ENCODE measurements at regions not wholly inside any gene's neighbourhood (a gene's known extent, or its start where the extent isn't known, plus 50 kb on each side); places are given as distances from the start of the nearest gene placed in this dataset.

DNA sequence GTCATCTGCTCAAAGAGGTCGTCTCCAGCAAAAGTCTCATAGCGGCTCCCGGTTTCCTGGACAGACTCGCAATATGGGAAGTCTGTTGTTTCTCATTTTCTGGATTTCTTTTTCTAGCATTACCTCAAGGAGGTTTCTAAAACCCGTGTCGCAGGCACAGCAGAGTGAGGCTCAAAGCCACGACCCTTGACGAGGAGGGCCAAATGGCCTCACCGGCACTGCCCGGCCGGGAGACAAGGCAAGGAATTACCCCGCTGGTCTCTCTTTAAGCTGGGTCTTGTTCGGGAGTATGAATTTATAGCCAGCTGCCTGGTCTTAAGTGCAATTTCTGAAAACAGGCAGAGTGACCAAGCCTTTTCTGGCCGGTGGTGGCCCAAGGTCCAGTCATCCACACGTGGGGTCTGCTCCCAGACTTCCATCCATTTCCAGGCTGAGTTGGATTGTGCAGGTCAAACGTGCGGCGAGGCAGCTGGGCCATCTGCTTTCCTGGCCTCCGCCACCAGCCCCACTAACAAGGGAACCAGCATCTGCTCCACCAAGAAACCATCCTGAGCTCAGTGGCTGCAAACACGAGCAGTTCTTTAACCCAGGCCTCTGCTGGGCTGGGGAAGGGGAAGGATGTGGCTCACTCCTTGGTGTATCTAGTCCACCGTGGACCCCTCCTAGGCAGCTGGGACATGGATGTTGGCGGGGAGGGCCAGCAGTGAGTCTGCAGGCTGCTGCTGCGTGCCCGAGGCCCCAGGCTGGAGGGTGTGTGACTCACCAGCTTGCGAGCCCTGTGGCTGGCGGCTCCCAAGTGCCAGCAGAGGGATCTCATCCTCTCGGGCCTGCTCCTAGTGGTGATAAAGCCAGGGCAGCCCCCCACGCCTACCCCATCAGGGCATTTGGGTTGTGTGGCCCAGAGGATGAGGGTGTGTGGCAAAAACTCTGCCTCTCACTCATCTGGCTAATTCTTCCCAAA, 55.6 kb upstream of the COL5A1 start:
- no peak for DNase-seq (ENCODE audit: low spot score)

DNA sequence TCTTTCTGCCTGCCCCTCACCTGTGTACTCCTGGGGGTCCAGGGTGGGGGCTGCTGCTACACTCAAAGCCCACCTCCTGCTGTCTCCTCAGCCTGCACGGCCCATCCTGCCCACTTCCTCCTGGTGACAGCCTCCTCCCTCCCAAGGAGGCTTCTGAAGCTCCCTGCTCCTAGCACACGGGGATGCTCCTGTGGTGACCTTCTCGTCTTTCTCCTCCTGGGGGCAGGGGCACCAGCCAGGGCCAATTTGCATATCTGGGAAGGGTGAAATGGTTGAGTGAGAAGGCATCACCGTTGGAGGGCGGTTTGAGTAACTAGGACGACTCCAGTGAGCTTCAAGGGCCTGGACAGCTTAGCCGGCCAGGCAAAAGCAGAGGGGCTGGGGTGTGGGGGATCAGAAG, 51.9 kb upstream of the COL5A1 start:
- DNase-seq (ENCODE audit: low spot score) = no peak

DNA sequence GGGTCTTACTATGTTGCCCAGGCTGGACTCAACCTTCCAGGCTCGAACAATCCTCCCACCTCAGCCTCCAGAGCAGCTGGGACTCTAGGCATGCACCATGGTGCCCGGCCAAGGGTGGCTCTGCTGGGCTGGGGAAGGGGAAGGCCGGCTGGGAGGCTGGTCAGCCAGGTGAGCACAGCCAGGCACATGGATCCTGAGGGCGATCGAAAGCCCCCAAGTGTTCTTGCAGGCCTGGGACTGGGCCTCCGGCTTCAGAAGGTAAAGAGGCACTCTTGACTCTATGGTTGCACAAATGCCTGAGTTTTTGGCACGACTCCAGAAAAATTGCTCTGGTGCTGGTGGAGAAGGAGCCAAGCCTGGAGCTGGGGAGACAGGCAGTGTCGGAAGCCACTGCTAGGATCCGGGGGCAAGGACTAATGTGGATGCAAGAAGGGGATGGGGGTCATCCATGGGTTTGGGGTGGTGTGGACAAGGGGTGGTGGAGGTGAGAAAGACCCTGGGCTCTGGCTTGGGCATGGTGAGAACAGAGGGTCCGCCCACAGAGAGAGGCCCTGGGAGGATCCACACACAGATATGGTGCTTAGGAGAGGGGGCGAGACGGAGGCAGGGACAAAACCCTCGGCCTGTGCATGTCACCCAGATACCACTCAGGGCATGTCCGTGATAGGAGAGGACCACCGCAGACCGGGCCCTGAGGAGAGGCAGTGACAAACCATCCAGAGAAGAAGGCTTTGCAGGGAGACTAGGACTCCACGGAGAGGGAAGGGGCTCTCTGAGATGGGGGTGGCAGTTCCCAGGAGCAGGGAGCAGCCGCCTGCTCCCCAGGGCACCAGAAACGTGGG, 51.1 kb upstream of the COL5A1 start:
- DNase-seq (ENCODE audit: low spot score) = no peak

DNA sequence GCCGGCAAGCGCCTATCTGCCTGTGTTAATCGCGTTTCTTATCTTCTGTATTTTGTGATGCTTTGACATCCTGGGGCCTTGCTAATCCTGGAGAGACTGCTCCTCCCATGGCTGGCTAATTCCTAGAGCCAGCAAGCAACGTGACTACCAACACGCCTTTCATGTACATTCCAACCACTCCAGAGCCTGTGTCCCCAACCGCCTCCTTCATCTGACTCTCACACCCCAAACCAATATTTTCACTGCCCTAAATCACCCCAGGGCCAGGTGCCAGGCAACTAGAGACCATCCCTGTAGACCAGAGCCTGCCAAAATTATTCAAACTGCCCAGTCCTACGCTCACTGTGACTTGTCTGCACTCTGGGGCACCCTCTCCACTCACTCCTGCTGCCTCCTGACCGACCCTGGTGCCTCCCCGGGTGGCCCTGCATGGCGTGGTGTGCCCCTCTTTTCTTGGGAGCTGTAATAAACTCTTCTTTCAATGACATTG, 50.5 kb upstream of the COL5A1 start:
- DNase-seq (ENCODE audit: low spot score) = no peak

DNA sequence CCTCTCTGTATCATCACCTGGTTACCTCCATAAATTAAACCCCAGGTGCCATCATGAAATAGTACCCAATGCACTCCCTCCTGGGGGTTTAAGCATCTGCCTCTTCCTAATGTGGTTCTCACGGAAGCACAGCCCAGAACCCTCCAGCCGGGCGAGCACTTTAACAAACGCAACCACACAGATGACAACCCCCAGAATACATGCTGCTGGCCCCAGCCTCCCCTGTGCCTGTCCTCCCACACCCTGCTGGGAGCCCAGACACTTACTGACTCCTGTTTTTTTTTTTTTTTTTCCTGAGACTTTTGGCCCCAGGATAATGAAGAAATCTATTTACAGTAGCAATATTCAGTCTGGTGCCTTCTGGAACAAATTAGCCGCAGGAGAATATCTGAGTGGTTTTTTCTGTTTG, 50.0 kb upstream of the COL5A1 start:
- DNase-seq (ENCODE audit: low spot score) = no peak

All from LoVo (cell line).